ENCODE measurements at regions not wholly inside any gene's neighbourhood (a gene's known extent, or its start where the extent isn't known, plus 50 kb on each side); places are given as distances from the start of the nearest gene placed in this dataset.

- 87% methylated on average over 4 of the region's 4 CpGs; no CpG with 5 or more reads in 1 of the 2 experiments for WGBS, 2 experiments (ENCODE audit: extremely low coverage in 1 of 2, insufficient coverage in 1 of 2, insufficient read length in 1 of 2, insufficient replicate concordance in 2 of 2, low coverage in 1 of 2, low lambda C conversion rate in 2 of 2, missing lambda C conversion rate in 1 of 2)
- no peaks in the 10 kb centered on the region for H3K9me3 ChIP-seq (ENCODE audit: insufficient read depth in 2 of 2, low read depth in 1 of 2, low read length in 1 of 2)
- TF ChIP-seq RAD21 (IDR thresholded peaks at IDR 0.05 in 1 of 2, conservative IDR thresholded peaks at IDR 0.05 in 1 of 2; ENCODE audit: low read depth in 2 of 2, low read length in 2 of 2) = no peak
- TF ChIP-seq ZNF274 (IDR thresholded peaks at IDR 0.05; ENCODE audit: borderline replicate concordance, extremely low read depth, low read length) = no peak
- no peak for TF ChIP-seq CEBPB (IDR thresholded peaks at IDR 0.05; ENCODE audit: low read depth, low read length)
- no peak overlapping the region for H3K27ac ChIP-seq (ENCODE audit: low read depth, low read length)
- H3K27me3 ChIP-seq (replicated peaks in 1 of 4; ENCODE audit: control insufficient read depth in 3 of 4, extremely low read depth in 1 of 4, insufficient read depth in 3 of 4, low read length in 3 of 4) = no peaks in the 10 kb centered on the region
- no peak for DNase-seq (ENCODE audit: low read depth in 1 of 2, low spot score in 2 of 2)
- no peaks in the 10 kb centered on the region for H3K79me2 ChIP-seq (ENCODE audit: control insufficient read depth in 1 of 2, insufficient read depth in 2 of 2, low read length in 2 of 2)
- ChIA-PET CTCF (ENCODE audit: partially characterized antibody) (interaction anchor here (1.1 to 3.9 kb wide), 3 partner anchors 11 to 30 kb away, joined by 3 to 15 read pairs (median 3); no protein-coding TSS in a partner anchor), POLR2A (ENCODE audit: partially characterized antibody) (no interaction called here)
- no peak overlapping the region for H2BK15ac ChIP-seq (ENCODE audit: low read length)
- no peak overlapping the region for H3K56ac ChIP-seq (replicated peaks; ENCODE audit: insufficient read length, low read depth, low read length)
- no peak overlapping the region for H4K5ac ChIP-seq (ENCODE audit: insufficient read length, low read depth, low read length)
- H2BK120ac ChIP-seq (replicated peaks; ENCODE audit: low read depth, low read length) = no peak overlapping the region
- no peak overlapping the region for H3K4ac ChIP-seq (replicated peaks; ENCODE audit: insufficient read length, low read depth, low read length)
- no peak overlapping the region for H2AK5ac ChIP-seq (ENCODE audit: low read depth, low read length)
- 0 out of 2 replicates have a peak, but pooled peaks cover 3% of the 10 kb centered on the region for H3K79me1 ChIP-seq (ENCODE audit: low read depth, low read length)
- no peaks in the 10 kb centered on the region for H3K36me3 ChIP-seq (ENCODE audit: control insufficient read depth in 2 of 4, insufficient read depth in 4 of 4, low read length in 3 of 4)
- H3K4me1 ChIP-seq (replicated peaks in 1 of 4; ENCODE audit: control insufficient read depth in 3 of 4, insufficient read depth in 4 of 4, low read length in 3 of 4) = no peaks in the 10 kb centered on the region
- no peak overlapping the region for H3K4me3 ChIP-seq (ENCODE audit: extremely low read depth in 1 of 4, insufficient read depth in 2 of 4, low read depth in 3 of 4, low read length in 4 of 4)
- no peak overlapping the region for H3K4me2 ChIP-seq (ENCODE audit: insufficient read depth in 1 of 2, low read depth in 2 of 2, low read length in 2 of 2)
- no peak overlapping the region for H3K18ac ChIP-seq (ENCODE audit: extremely low read depth, low read length)
- H4K8ac ChIP-seq (ENCODE audit: extremely low read depth, insufficient read depth, low read length) = no peak overlapping the region
- no peak overlapping the region for H3K14ac ChIP-seq (ENCODE audit: insufficient read length)
- FAIRE-seq = no peak
- no peaks in the 10 kb centered on the region for H4K20me1 ChIP-seq (replicated peaks in 1 of 2; ENCODE audit: control insufficient read depth in 1 of 2, insufficient read depth in 2 of 2, low read length in 2 of 2)
- no peak overlapping the region for H2AFZ ChIP-seq (ENCODE audit: low read length)
- no peaks in the 10 kb centered on the region for H3K23me2 ChIP-seq (ENCODE audit: low read depth, low read length)
- H2BK12ac ChIP-seq (ENCODE audit: low read depth, low read length) = no peak overlapping the region
- H2BK20ac ChIP-seq (ENCODE audit: low read length) = no peak overlapping the region
- no peak overlapping the region for H3K23ac ChIP-seq (ENCODE audit: insufficient read length)
- no peak overlapping the region for H4K91ac ChIP-seq (replicated peaks; ENCODE audit: insufficient read length, low read length)
- H2BK5ac ChIP-seq (ENCODE audit: low read depth, low read length) = no peak overlapping the region
- no peak overlapping the region for H3K9ac ChIP-seq (replicated peaks in 1 of 4; ENCODE audit: extremely low read depth in 1 of 4, low read depth in 3 of 4, low read length in 3 of 4)
These were observed 91.6 kb downstream of the TBX19 start for GRCh38 chr1:168372307-168372706.

Data from H1 (cell line).